ENCODE measurements at regions not wholly inside any gene's neighbourhood (a gene's known extent, or its start where the extent isn't known, plus 50 kb on each side); places are given as distances from the start of the nearest gene placed in this dataset.

DNA sequence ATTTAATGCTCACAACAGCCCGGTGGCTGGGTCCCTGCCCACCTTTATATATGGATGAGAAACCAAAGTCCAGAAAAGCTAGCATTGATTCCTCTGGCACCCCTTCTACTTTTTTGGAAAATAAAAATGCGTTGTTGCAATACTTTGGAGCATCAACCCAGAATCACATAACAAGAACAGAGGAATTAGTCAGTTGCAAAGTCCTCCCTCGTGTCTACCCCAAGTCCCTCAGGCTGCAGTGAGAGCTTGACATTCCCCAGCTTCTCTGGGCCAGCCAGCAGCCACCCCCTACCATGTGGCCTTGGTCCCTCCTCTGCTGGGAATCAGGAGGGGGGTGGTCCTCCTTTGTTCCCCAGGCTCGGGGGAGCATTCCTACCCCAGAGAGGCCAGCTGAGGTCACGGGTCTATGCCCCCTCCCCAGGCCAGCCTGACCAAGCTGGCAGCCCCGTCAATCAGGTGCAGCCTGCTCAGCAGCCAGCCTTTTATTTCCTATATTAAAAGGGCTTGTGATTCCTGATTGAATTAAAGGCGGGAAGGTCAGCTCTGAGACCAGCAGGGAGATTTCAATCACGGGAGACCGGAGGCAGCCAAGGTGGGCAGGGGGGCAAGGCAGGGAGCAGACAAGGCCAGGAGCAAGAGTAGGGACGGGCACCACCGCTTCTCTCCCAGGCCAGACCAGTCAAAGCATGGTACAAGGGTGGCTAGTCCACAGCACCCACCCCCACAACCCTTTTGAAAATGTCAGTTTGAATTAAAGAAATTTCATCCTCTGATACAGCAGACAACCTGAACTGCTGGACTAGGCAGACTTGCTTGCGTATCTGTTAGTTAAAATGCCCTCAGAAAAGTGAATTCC is 158.9 kb downstream of the MRPL14 start:
- no peak for DNase-seq (ENCODE audit: low read depth in 3 of 3)

DNA sequence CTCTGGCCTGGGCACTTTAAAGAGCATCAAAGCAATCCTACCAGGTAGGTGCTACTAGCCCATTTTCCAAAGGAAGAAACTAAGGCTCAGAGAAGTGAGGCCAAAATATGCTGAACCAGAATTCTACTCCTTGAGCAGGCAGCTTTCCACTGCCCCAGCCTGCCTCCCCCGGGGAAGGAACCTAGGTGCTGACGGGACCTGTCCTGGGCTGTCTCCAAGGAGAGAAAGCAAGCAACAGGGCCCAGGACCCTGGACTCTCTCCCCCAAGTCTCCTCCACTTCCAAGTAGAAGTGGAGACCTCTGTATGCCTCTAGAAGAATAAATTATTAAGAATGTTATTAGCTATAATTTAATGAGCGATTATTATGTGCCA is 159.5 kb downstream of the MRPL14 start:
- no peak for DNase-seq (ENCODE audit: low read depth in 3 of 3)

DNA sequence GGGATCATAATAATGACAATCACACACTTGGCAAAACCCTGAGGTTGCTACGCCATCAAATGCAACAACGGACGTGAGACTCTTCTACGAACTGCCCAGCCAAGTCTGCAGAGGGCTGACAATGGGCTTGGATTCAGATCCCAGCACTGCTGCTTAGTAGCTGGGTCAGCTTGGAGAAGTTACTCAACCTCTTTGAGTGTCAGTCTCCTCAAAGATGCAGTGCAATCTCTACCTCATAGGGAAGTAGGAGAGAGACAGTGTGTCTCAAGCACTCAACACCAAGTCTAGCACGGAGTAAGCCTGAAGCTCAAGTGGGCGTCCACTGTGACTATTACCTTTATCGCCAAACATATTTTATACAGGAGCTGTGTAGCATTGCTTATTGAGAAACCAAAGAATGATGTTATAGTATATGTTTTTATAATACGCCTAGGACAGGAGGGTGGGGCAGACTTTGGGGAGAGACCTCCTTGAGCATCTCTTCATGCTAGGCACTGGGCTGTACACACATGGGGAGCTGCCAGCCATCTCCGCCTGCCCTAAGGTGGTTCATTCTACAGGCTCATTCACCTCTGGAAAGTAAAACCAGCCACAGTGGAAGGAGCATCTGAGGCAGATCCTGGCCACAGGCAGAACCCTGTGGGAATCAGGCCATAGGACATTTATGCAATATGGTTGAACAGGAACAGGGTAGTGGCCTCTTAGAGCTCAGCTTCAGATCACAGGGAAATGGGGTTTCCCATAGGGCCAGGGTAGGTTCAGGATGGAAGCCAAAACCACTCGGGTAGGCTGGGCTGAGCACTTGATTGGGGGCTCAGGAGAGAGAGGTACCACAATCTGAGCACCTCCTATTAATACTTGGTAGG is 160.2 kb downstream of the MRPL14 start:
- DNase-seq (ENCODE audit: low read depth in 3 of 3) = no peak

DNA sequence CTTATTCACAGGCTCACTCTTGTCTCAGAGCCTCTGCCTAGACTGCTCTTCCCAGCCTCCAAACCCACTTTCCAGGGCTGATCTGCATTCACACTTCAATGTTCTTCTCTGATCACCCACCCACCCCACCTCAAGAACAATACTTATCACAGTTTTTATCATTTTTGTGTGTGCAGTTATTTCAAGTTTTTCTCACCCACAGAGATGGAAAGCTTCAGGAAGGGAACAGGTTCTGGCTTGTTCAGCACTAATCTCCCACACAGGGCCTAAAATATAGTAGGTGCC is 160.9 kb downstream of the MRPL14 start:
- no peak for DNase-seq (ENCODE audit: low read depth in 3 of 3)

DNA sequence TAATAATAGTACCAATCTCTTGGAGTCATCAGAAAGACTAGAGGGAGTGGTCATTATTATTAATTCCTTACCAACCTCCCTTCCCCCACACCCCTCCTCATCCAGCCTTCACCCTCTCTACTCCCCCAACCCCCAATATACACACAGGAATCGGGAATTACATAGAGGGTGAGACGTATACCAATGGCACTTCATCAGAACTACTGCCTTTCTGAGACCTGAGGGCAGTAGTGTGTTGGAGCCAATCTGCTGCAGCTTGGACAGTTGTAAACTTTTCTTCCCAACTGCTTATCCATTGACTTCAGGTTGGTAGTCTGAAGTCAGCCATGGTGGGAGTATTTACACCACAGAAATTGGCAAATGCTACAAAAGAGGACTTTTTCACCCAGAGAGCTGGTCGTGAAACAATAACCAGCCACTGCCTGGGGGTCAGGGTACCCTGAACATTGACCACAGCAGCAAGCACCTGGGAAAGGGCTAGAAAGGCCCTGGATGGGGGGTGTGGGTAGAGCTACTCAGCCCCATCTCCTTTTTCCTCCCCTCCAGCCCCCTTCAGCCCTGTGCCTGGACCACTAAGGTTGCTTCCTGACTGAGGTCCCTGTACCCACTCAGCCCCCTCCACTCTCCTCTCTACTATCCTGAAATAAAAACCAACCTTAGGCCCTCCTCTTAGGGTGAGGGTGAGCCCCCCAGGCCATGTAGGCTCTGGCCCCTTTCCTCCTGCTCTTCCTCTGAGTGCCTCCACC is 161.5 kb downstream of the MRPL14 start:
- DNase-seq (ENCODE audit: low read depth in 3 of 3) = no peak

DNA sequence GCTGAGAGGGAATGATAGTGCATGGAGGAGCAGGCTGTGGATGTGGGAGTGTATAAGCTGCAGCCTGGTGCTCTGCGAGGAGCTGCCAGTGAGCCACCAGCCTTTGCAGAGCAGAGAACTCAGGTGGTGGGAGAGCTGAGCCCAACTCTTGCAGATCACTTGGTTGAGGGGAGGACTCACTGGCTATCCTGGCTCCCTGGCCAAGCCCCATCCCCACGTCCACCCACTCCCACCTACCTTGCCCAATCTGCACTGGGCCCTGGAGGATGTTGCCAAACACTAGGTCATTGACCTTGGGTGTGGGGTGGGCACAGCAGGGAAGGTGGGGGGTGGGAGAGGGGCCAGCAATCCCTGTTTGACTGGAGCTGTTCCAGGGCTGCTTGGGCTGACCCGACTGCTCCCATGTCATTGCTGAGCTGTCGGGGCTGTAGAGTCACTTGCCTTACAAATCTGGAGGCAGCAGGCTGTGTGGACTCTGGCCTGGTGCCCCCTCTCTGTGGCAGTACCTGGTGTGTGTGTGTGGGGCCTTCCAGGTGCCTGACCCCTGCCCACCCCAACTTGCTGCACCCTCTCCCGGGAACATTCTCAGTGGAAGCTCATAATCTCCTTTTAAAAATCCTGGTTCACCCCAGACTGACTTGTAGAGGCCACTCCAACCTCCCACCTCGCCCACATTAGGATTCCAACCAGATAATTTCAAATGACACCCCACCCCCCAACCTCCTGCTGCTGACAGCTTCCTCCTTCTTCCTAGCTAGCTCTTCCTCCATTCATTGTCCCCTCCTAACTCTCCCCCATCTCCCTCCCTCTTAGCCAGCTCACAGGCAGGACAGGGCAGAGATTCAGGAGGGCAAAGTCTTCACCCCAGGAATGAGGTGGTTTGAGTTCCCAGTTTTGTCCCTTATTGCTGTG is 162.3 kb downstream of the MRPL14 start:
- DNase-seq (ENCODE audit: low read depth in 3 of 3) = no peak

DNA sequence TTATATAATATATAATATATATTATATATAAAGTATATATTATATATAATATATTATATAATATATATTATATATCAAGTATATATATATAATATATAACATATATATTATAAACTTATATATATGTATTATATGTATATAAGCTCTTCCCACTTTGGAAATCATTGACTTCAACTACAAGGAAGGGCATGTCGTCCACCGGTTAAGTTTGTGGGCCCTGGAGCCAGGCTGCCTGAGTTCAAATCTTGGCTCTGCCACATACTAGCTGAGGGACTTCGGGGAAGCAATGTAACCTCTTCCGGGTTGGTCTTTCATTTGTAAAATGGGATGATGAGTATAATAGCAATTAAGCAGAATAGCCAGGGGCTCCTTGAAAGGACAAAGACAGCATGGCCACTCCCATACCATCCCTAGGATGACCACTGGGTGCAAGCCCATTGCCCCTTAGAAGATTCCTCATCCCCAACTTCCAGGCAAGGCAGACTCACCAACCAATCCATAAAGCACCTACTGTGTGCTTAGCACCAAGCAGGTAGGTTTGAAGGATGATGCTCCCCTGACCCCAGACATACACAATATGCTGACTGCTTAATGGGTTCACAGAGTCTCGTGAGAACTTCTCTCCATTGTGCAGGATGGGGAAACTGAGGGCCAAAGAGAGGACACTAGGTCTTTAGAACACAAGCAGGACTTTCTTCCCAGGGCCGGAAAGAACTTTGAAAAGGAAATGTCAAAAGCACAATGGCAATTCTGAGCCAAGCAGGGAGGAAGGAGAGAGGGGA is 163.2 kb downstream of the MRPL14 start:
- DNase-seq (ENCODE audit: low read depth in 3 of 3) = no peak

DNA sequence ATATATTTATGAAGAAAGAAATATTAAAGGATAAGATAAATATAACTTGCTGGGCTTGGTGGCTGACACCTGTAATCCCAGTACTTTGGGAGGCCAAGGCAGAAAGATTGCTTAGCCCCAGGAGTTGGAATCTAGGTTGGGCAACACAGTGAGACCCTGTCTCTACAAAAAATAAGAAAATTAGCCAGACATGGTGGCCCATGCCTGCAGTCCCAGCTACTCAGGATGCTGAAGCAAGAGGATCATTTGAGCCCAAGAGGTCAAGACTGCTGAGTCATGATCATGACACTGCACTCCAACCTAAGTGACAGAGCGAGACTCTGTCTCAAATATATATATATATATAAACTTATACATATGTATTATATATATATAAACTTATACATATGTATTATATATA is 164.0 kb downstream of the MRPL14 start:
- DNase-seq (ENCODE audit: low read depth in 3 of 3) = no peak

DNA sequence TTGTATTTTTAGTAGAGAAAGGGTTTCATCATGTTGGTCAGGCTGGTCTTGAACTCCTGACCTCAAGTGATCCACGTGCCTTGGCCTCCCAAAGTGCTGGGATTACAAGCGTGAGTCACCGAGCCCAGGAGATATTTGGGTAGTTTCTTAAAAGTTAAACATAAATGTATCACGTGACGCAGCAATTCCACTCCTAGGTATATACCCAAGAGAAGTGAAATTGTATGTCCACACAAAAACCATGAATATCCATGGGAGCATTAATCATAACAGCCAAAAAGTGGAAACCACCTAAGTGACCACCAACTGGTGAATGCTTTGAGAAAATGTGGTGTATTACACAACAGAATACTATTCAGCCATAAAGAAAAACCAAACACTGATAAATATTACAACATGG is 164.8 kb downstream of the MRPL14 start:
- DNase-seq (ENCODE audit: low read depth in 3 of 3) = no peak

DNA sequence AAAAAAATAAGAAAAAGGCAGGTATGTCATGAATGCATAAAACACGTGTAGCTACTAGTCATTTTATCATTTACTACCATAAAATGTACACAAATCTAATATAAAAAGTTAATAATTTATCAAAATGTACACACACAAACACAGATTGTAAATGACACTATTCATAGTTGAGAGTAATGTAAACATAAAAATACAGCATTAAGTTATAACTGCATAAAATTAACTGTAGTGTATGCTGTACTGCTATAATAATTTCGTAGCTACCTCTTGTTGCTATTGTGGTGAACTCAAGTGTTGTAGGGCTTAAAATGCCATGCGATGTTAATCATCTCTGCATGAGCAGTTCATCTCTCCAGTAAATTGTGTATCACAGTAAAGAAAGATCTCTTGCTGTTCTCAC is 170.0 kb downstream of the MRPL14 start:
- no peak for DNase-seq (ENCODE audit: low read depth in 3 of 3)

DNA sequence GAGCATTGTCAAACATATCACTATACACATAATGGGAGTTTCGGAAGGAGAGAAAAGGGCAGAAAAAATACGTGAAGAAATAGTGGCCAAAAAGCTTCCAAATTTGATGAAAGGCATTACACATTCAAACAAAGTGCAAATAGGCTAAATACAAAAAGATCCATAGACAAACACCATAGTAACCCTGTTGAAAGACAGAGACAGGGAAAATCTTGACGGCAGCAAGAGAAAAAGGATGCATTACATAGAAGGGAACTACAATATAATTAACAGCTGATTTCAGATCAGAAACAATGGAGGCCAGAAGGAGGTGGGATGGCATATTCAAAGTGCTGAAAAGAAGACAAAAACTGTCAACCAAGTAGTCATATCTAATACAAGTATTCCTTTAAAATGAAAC is 170.8 kb downstream of the MRPL14 start:
- no peak for DNase-seq (ENCODE audit: low read depth in 3 of 3)

DNA sequence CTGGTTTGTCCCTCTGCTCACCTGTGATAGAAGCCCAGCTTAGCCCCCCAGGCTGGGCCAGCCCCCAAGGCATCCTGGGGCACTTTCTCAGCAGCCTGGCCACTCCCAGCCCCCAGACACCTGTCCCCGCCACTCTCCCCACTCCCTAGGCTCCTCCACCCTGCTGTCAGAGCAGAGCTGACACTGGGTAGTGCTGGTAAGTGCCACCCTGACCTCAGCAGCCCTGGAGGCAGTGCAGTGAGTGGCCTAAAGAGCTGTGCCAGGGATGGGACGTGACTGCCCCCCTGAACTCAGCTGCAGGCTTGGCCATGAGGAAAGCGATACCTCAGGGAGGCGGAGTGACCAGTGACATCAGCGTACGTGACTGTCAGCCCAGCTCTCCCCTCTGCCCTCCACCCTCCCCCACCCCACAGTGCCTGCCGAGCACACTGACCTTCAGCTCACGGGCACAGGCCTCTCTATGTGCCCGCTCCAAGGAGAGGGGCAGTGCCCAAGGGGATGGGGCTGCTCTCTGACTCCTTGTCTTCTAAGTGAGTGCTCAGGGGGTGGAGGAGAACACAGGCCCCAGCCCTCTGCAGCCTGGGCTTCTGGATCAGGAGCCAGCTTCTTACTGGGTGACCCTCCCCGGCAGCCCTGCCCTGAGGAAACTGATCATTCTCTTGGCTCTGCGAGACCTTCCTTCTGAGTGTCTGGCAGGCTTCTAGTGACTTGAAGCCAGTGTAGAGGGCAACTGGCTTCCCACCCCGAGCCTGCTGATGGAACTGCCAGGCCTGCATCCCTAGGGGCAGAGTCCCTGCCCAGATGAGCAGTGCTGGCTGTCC is 172.7 kb downstream of the MRPL14 start:
- no peak for DNase-seq (ENCODE audit: low read depth in 3 of 3)

DNA sequence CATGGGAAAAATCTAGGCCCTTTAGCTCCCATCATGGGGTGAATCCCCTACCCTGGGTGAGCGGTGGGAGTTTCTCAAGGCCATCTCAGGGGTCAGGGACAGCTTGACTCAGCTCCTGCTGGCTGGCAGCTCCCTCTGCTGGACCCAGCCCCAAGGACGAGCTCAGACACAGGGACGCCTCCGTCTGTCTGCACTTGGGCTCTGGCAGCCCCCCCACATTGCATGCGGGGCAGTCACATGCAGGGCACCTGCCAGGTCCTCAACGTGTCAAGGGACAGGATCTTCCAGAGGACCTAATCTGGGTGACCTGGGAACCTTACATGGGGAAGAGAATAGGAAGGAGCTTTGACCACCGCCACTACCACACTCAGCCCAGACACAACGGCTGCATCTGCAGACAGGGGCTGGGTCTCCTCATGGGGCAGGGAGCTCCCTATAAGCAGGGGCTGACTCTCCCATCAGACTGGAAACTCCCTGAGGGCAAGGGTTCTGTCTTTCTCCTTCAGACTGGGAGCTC is 173.4 kb downstream of the MRPL14 start:
- DNase-seq (ENCODE audit: low read depth in 3 of 3) = no peak

DNA sequence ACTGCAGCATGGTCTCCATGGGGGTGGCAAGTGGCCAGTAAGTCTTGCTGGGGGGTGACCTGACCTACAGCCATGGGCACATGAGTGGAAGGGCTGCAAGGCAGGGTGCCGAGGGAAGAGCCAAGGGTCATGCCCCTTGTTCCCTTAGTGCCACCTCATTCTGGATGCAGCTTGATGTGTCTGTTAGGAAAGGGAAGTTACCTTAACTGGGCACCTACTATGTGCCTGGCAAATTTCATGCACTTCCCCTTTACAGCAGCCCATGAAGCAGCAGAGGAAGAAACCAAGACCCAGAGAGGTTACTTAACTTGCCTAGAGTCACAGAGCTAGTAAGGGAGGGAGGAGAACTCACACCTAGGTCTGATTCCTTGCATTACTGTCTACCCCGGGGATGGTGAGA is 174.0 kb downstream of the MRPL14 start:
- no peak for DNase-seq (ENCODE audit: low read depth in 3 of 3)

DNA sequence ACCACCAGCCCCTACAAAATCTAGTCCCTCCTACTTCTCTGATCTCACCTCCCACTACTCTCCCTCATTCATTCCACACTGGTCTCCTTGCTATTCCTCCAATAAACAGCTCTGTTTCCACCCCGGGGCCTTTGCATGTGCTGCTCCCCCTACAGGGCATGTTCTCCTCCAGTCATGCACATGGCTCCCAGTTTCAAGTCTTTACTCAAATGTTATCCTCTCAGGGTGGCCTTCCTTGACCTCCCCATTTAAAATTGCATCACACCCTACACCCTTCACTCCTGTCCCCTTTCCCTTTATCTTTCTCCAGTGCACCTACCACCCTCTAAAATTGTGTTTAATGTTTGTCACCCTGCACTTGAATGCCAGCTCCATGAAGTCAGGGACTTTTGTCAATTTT is 174.5 kb downstream of the MRPL14 start:
- DNase-seq (ENCODE audit: low read depth in 3 of 3) = no peak

DNA sequence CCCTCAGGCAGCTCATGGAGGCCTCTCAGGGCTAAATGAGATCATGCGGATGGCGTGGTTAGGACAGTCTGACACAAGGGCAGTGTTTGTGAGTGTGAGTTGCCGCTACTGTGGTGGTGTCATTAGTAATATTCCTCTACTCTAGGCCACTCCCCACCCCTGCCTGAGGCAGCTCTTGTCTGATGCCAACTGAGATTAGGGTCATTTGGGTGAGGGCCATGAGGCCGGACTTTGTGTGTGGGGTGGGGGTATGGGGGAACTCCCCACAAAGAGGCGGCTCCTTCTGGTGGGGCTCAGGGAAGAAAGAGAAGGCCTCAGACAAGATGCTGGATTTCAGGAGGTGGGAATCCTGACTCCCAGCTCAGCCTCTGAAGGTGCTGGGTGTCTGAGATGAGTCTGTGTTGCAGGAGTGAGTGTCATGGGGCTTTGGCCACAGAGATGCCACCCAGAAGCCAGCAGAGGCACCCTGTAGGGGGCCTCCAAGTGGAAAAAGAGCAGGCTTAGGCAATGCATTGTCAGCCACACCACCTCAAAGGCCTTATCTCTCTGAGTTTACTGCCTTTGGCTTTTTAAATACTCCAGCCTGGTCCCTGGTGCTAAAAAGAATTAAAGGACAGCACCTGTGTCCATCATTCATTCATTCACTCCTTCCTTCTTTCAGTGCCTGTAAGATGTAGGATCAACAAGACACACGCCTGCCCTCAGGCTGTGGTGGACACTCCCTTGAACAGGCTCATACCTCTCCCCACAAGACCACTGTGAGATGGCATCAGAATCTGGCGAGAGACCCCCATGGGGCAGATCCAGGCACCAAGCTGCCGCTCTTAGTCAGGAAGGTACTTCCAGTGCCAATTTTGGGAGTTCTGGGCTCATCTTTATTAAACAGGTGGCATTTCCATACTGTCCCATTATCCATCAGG is 175.2 kb downstream of the MRPL14 start:
- no peak for DNase-seq (ENCODE audit: low read depth in 3 of 3)

DNA sequence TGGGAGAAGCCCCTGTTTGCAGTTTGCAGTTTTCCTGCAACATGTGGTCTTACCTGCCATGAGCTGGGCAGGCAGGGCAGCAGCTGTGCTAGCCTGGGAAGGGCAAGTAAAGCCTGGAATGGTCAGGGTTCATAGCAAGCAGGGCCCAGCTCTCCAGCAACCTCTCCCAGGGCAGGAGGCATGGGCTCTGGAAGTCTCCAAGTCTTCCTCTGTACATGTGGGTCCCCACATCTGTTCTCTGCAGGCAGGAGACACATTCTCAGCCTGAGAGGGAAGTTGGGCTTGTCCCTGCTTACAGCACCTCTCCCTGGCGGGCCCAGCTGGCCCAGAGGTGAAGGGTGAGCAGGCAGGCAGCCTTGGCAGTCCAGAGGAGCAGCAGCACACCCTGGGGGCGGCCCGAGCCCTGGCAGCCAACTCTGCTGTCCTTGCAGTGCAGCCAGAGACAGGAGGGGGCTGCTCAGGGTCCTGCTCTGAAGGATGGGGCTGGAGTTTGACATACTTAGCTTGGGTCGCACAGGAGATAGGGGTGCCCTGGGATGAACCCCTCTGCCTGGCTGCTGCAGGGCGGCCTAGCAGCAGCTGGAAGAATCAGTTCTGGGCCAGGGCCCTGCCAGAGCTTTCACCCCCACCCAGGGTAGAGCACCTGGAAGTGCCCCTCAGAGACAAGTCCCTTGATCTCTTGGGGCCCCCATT is 176.0 kb downstream of the MRPL14 start:
- no peak for DNase-seq (ENCODE audit: low read depth in 3 of 3)

DNA sequence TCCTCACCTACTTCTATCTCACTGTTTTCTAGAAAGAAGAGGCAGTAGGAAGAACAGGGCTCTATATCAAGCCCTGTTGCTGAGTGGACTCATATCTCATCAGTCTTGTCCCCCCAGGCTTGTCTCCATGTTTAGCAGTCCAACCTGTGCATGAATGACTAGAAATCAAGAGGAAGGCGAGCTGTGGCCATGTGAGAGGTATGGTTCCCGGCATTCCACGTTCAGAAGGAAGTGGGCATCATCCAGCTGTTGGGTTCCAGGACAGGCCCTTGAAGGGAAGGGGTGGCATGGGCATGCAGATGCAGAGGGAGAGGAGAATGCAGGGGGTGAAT is 176.6 kb downstream of the MRPL14 start:
- DNase-seq (ENCODE audit: low read depth in 3 of 3) = no peak

Measured in stimulated activated CD4-positive, alpha-beta T cell treated with anti-CD3 and anti-CD28 coated beads, TNF-alpha, amount 100 ng/mL, for 48 hours (primary cell).